H1 (cell line): ENCODE measurements at regions not wholly inside any gene's neighbourhood (a gene's known extent, or its start where the extent isn't known, plus 50 kb on each side); places are given as distances from the start of the nearest gene placed in this dataset.

Experiments
- CBX8 ChIP-seq: fragments of 300-800, 300-1000 bp; sonication (generic); IDR thresholded peaks from 2 replicates; pipeline ENCODE4 v1.7.1; 2016; ENCODE audit warnings: low read depth, low read length, borderline replicate concordance
- TAF1 ChIP-seq: IDR thresholded peaks from 2 replicates; pipeline ENCODE4 v1.6.1; 2011; ENCODE audit warnings: mild to moderate bottlenecking, low read depth, low read length

GRCh38 chr4:132506568-132506967 lies 642.5 kb upstream of the PCDH10 start (continued):
- TF ChIP-seq TAF1 (no peak), CBX8 (no peak)
